Common myeloid progenitor, CD34-positive (primary cell): ENCODE measurements at regions not wholly inside any gene's neighbourhood (a gene's known extent, or its start where the extent isn't known, plus 50 kb on each side); places are given as distances from the start of the nearest gene placed in this dataset.

Experiments
- CTCF ChIA-PET: fragments of 350-600 bp; sonication (Branson Sonifier 250); formaldehyde crosslinking; loops from one replicate; lab custom pipeline; 2021; ENCODE audit warnings: antibody characterized with exemption; lab: Charles Lee
- POLR2A ChIA-PET: fragments of 350-600 bp; sonication (Branson Sonifier 250); formaldehyde crosslinking; loops from one replicate; lab custom pipeline; 2021; ENCODE audit warnings: antibody characterized with exemption; lab: Charles Lee
- DNase-seq, 3 donors: peaks; one replicate each; pipeline versions ENCODE4 v3.0.0 to v3.0.0-alpha.2; 2013
- H3K27ac ChIP-seq, 2 experiments: 1 replicate in 1 of 2; 2 replicates in 1 of 2; pipeline ENCODE4 v1.7.0; 2013; ENCODE audit warnings: inconsistent platforms in 2 of 2, low read length in 2 of 2, mild to moderate bottlenecking in 2 of 2, low read depth in 1 of 2, moderate library complexity in 1 of 2; ENCODE audit not compliant: severe bottlenecking in 2 of 2, insufficient read depth in 1 of 2, poor library complexity in 1 of 2
- H3K27me3 ChIP-seq, 5 experiments: replicated peaks in 2 of 5; 1 replicate in 3 of 5; 2 replicates in 2 of 5; pipeline versions ENCODE4 v1.6.1 to v1.7.0; 2013; ENCODE audit warnings: low read length in 4 of 5, mild to moderate bottlenecking in 2 of 5, moderate library complexity in 2 of 5, inconsistent platforms in 1 of 5; ENCODE audit not compliant: insufficient read depth in 5 of 5, control insufficient read depth in 4 of 5
- H3K36me3 ChIP-seq, 4 experiments: 1 replicate in 2 of 4; 2 replicates in 2 of 4; pipeline versions ENCODE4 v1.6.1 to v1.7.0; 2013; ENCODE audit warnings: low read length in 3 of 4, control low read depth in 1 of 4, mild to moderate bottlenecking in 1 of 4; ENCODE audit not compliant: control insufficient read depth in 4 of 4, insufficient read depth in 4 of 4
- H3K4me1 ChIP-seq, 4 experiments: 1 replicate in 3 of 4; 2 replicates in 1 of 4; pipeline versions ENCODE4 v1.6.1 to v1.7.1; 2013; ENCODE audit warnings: low read length in 3 of 4, mild to moderate bottlenecking in 3 of 4, control low read depth in 1 of 4, inconsistent platforms in 1 of 4, moderate library complexity in 1 of 4; ENCODE audit not compliant: control insufficient read depth in 4 of 4, insufficient read depth in 4 of 4; ENCODE audit errors: control extremely low read depth in 1 of 4
- H3K4me3 ChIP-seq, 7 experiments: 1 replicate in 4 of 7; 2 replicates in 3 of 7; pipeline versions ENCODE4 v1.5.1 to v1.7.0; 2013; ENCODE audit warnings: mild to moderate bottlenecking in 7 of 7, low read length in 6 of 7, moderate library complexity in 6 of 7, inconsistent platforms in 2 of 7, low read depth in 2 of 7, control low read depth in 1 of 7; ENCODE audit not compliant: insufficient read depth in 4 of 7, control insufficient read depth in 1 of 7; ENCODE audit errors: extremely low read depth in 1 of 7
- H3K9me3 ChIP-seq, 5 experiments: 1 replicate in 4 of 5; 2 replicates in 1 of 5; pipeline versions ENCODE4 v1.6.1 to v1.7.1; 2013; ENCODE audit warnings: low read length in 4 of 5, mild to moderate bottlenecking in 2 of 5, inconsistent platforms in 1 of 5, low read depth in 1 of 5, moderate library complexity in 1 of 5; ENCODE audit not compliant: control insufficient read depth in 4 of 5, insufficient read depth in 2 of 5; ENCODE audit errors: control extremely low read depth in 1 of 5
- WGBS: methylation state at CpG from one replicate; pipeline ENCODE4 v1.1.5; 2013; ENCODE audit not compliant: insufficient coverage; 5-methylcytosine and 5-hydroxymethylcytosine counted together

- POLR2A ChIA-PET = no interaction called here
- CTCF ChIA-PET = no interaction called here
- H3K27me3 ChIP-seq = no peaks in the 10 kb centered on the region
- no peak for DNase-seq
- H3K4me1 ChIP-seq = no peaks in the 10 kb centered on the region
- no peak overlapping the region for H3K27ac ChIP-seq
- H3K9me3 ChIP-seq = no peaks in the 10 kb centered on the region
- WGBS = no CpG with 5 or more reads among the region's 1 CpG
- H3K36me3 ChIP-seq = no peaks in the 10 kb centered on the region
- H3K4me3 ChIP-seq = no peak overlapping the region
Measured at GRCh38 chr6:122118945-122119506, 280.4 kb upstream of the HSF2 start.

- no peak for DNase-seq
- no peak overlapping the region for H3K27ac ChIP-seq
- H3K4me3 ChIP-seq = no peak overlapping the region
- ChIA-PET CTCF (no interaction called here), POLR2A (no interaction called here)
- no CpG with 5 or more reads among the region's 1 CpG for WGBS
- no peaks in the 10 kb centered on the region for H3K9me3 ChIP-seq
- no peaks in the 10 kb centered on the region for H3K36me3 ChIP-seq
- no peaks in the 10 kb centered on the region for H3K4me1 ChIP-seq
- no peaks in the 10 kb centered on the region for H3K27me3 ChIP-seq
Measured at GRCh38 chr6:122122202-122122601, 277.2 kb upstream of the HSF2 start.

DNA sequence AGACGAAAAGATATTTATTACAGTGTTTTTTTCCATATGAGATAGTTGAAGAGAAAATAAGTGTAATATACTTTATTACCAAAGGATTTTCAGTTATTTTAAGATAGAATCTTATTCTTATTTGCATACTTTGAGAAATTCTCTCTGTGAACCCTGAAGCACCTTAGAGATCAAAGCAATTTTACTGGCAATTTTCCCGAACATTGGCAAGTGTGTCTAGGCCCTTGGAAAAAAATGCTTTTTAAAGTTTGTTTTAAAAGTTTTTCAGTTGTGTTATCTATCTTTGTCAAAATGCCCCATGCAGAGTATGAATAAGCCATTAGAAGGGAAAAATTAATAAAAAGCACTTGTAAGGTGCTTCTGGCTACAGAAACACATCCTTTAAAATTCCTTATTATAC, 276.8 kb upstream of the HSF2 start:
- WGBS = 100% methylated on average over 1 of the region's 2 CpGs
- ChIA-PET POLR2A (no interaction called here), CTCF (no interaction called here)
- Histone ChIP-seq H3K36me3 (no peaks in the 10 kb centered on the region), H3K27me3 (no peaks in the 10 kb centered on the region), H3K4me3 (no peak overlapping the region), H3K27ac (no peak overlapping the region), H3K9me3 (no peaks in the 10 kb centered on the region), H3K4me1 (no peaks in the 10 kb centered on the region)
- no peak for DNase-seq

GRCh38 chr6:122124908-122125307, 274.5 kb upstream of the HSF2 start:
- ChIA-PET POLR2A (no interaction called here), CTCF (no interaction called here)
- DNase-seq = no peak
- Histone ChIP-seq H3K27me3 (no peaks in the 10 kb centered on the region), H3K27ac (no peak overlapping the region), H3K4me1 (no peaks in the 10 kb centered on the region), H3K9me3 (no peaks in the 10 kb centered on the region), H3K36me3 (no peaks in the 10 kb centered on the region), H3K4me3 (no peak overlapping the region)
- WGBS = no CpG with 5 or more reads among the region's 3 CpGs

GRCh38 chr6:122126894-122127293, 272.6 kb upstream of the HSF2 start:
- Histone ChIP-seq H3K27ac (no peak overlapping the region), H3K4me3 (no peak overlapping the region), H3K36me3 (no peaks in the 10 kb centered on the region), H3K9me3 (no peaks in the 10 kb centered on the region), H3K27me3 (no peaks in the 10 kb centered on the region), H3K4me1 (no peaks in the 10 kb centered on the region)
- POLR2A ChIA-PET = no interaction called here
- CTCF ChIA-PET = no interaction called here
- no peak for DNase-seq
- 93% methylated on average over 2 of the region's 3 CpGs for WGBS

DNA sequence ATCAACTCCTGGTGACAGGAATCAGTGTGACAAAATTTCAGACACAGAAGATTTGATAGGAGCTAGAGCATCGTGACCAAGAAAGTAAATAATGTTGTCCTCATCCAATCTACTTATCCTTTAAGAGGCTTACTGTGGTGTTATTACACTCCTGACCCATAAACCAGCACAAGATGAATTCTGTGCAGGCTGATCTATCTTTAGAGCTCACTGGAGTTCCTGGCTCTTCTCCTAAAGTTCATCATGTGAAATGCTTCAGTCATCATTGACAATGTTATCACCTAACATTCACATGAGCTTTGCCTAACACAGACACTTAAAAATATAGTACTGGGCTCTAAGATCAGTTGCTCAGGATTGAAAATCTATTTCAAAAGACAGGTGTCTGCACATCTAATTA, 271.0 kb upstream of the HSF2 start:
- ChIA-PET POLR2A (no interaction called here), CTCF (interaction anchor here (1.4 kb wide), 1 partner anchor 14 kb away, joined by 4 read pairs; no protein-coding TSS in a partner anchor)
- Histone ChIP-seq H3K27ac (no peak overlapping the region), H3K9me3 (no peaks in the 10 kb centered on the region), H3K4me3 (no peak overlapping the region), H3K36me3 (no peaks in the 10 kb centered on the region), H3K27me3 (no peaks in the 10 kb centered on the region), H3K4me1 (no peaks in the 10 kb centered on the region)
- no peak for DNase-seq
- WGBS = no CpG with 5 or more reads among the region's 1 CpG

- H3K27me3 ChIP-seq = no peaks in the 10 kb centered on the region
- H3K4me1 ChIP-seq = no peaks in the 10 kb centered on the region
- CTCF ChIA-PET = no interaction called here
- WGBS = no CpG with 5 or more reads among the region's 1 CpG
- H3K36me3 ChIP-seq = no peaks in the 10 kb centered on the region
- no peak overlapping the region for H3K4me3 ChIP-seq
- no peaks in the 10 kb centered on the region for H3K9me3 ChIP-seq
- no peak for DNase-seq
- POLR2A ChIA-PET = no interaction called here
- H3K27ac ChIP-seq = no peak overlapping the region
Measured at GRCh38 chr6:122129313-122130025, 270.0 kb upstream of the HSF2 start.
